ENCODE measurements at regions not wholly inside any gene's neighbourhood (a gene's known extent, or its start where the extent isn't known, plus 50 kb on each side); places are given as distances from the start of the nearest gene placed in this dataset.

DNA sequence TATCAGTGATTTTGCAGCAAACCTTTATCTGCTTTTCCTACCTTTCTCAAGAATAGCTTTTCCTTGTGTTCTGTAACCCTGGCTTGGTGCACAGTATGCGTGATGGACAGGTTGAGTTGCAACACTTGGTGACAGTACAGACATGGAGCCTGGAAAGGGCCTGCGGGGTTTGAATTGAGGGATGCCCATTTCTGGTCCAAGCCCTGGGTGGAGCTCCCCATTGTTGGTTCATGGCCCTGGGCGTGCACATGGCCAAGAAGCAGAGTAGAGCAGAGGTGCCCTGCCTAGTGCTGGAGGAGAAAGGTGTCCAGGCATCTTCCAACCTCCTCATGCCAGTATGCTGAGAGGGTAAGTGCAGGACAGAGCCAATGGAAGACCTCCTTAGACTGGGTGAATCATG, 106.6 kb upstream of the MKLN1 start:
- H3K4me2 ChIP-seq (ENCODE audit: extremely low read depth, insufficient read depth, low read length), result no peak overlapping the region
- no peaks in the 10 kb centered on the region for H3K36me3 ChIP-seq (ENCODE audit: control insufficient read depth, insufficient read depth, low read length)
- no peaks in the 10 kb centered on the region for H3K4me1 ChIP-seq (ENCODE audit: control insufficient read depth, extremely low read depth, insufficient read depth, low read length)
- no peak for DNase-seq (ENCODE audit: low read depth in 2 of 2)
- TF ChIP-seq, protein P1, sequence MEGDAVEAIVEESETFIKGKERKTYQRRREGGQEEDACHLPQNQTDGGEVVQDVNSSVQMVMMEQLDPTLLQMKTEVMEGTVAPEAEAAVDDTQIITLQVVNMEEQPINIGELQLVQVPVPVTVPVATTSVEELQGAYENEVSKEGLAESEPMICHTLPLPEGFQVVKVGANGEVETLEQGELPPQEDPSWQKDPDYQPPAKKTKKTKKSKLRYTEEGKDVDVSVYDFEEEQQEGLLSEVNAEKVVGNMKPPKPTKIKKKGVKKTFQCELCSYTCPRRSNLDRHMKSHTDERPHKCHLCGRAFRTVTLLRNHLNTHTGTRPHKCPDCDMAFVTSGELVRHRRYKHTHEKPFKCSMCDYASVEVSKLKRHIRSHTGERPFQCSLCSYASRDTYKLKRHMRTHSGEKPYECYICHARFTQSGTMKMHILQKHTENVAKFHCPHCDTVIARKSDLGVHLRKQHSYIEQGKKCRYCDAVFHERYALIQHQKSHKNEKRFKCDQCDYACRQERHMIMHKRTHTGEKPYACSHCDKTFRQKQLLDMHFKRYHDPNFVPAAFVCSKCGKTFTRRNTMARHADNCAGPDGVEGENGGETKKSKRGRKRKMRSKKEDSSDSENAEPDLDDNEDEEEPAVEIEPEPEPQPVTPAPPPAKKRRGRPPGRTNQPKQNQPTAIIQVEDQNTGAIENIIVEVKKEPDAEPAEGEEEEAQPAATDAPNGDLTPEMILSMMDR (conservative IDR thresholded peaks at IDR 0.05 in 1 of 2, IDR thresholded peaks at IDR 0.05 in 1 of 2; ENCODE audit: low read depth in 1 of 2, low read length in 2 of 2), result no peak
- no peak for TF ChIP-seq EZH2 (IDR thresholded peaks at IDR 0.05; ENCODE audit: low read length, missing control alignments)
- H2AFZ ChIP-seq (ENCODE audit: low read length), result no peak overlapping the region
- no peaks in the 10 kb centered on the region for H3K79me2 ChIP-seq (ENCODE audit: control insufficient read depth, insufficient read depth, low read length)
- H3K27ac ChIP-seq (ENCODE audit: insufficient read depth, low read length), result no peak overlapping the region
- H3K27me3 ChIP-seq (ENCODE audit: control insufficient read depth, insufficient read depth, low read length), result no peaks in the 10 kb centered on the region
- no peaks in the 10 kb centered on the region for H3K9me3 ChIP-seq (ENCODE audit: control insufficient read depth, insufficient read depth, low read depth, low read length)
- H3K4me3 ChIP-seq (replicated peaks in 1 of 4; ENCODE audit: control extremely low read depth in 1 of 4, insufficient read depth in 1 of 4, low read depth in 3 of 4, low read length in 4 of 4), result no peak overlapping the region
- H3K9ac ChIP-seq (ENCODE audit: insufficient read depth, low read length), result no peak overlapping the region
- H4K20me1 ChIP-seq (ENCODE audit: control insufficient read depth, extremely low read depth, insufficient read depth, low read length), result no peaks in the 10 kb centered on the region

DNA sequence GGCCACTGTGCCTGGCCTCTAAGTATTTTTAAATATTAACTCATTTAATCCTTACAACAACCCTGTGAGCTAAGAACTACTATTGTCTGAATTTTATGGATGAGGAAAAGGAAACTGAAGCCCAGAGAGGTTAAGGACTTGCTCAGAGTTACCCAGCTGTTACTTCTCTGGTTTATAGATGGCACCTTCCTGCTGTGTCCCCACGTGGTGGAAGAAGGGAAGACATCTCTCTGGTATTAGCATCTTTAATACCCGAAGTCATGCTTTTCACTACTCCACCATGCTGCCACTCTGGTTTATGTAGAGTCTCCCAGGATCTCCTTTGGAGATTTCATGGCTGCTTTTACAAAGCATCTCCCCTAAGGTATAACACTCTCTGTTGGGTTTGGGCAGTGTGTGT, 105.5 kb upstream of the MKLN1 start:
- Histone ChIP-seq H3K27me3 (ENCODE audit: control insufficient read depth, insufficient read depth, low read length) (no peaks in the 10 kb centered on the region), H3K79me2 (ENCODE audit: control insufficient read depth, insufficient read depth, low read length) (no peaks in the 10 kb centered on the region), H3K36me3 (ENCODE audit: control insufficient read depth, insufficient read depth, low read length) (no peaks in the 10 kb centered on the region), H3K9ac (ENCODE audit: insufficient read depth, low read length) (no peak overlapping the region), H3K9me3 (ENCODE audit: control insufficient read depth, insufficient read depth, low read depth, low read length) (no peaks in the 10 kb centered on the region), H3K27ac (ENCODE audit: insufficient read depth, low read length) (no peak overlapping the region), H2AFZ (ENCODE audit: low read length) (no peak overlapping the region), H3K4me1 (ENCODE audit: control insufficient read depth, extremely low read depth, insufficient read depth, low read length) (no peaks in the 10 kb centered on the region), H4K20me1 (ENCODE audit: control insufficient read depth, extremely low read depth, insufficient read depth, low read length) (no peaks in the 10 kb centered on the region), H3K4me3 (replicated peaks in 1 of 4; ENCODE audit: control extremely low read depth in 1 of 4, insufficient read depth in 1 of 4, low read depth in 3 of 4, low read length in 4 of 4) (no peak overlapping the region), H3K4me2 (ENCODE audit: extremely low read depth, insufficient read depth, low read length) (no peak overlapping the region)
- TF ChIP-seq EZH2 (IDR thresholded peaks at IDR 0.05; ENCODE audit: low read length, missing control alignments), result no peak
- TF ChIP-seq, protein P1 (conservative IDR thresholded peaks at IDR 0.05 in 1 of 2, IDR thresholded peaks at IDR 0.05 in 1 of 2; ENCODE audit: low read depth in 1 of 2, low read length in 2 of 2), result no peak
- DNase-seq (ENCODE audit: low read depth in 2 of 2), result no peak

DNA sequence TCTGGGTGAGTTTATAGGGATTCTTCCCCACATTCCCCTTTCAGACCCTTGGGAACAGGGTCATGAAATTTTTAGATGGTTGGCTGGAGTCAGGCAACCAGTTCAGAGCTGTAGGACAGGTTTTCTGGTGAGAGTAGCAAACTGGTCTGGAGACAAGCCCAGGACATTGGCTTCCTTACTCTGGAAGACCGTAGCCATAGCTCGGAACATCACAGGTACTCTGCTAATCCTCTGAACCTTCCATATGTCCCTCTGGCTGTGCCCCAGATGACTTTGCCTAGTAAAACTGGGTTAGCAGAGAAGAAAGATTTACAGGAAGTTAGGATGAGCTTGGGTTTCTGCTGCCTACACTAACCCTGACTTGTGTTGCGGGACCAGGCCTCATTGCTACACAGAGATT, 104.5 kb upstream of the MKLN1 start:
- no peak overlapping the region for H3K4me3 ChIP-seq (replicated peaks in 1 of 4; ENCODE audit: control extremely low read depth in 1 of 4, insufficient read depth in 1 of 4, low read depth in 3 of 4, low read length in 4 of 4)
- no peak overlapping the region for H3K27ac ChIP-seq (ENCODE audit: insufficient read depth, low read length)
- DNase-seq (ENCODE audit: low read depth in 2 of 2), result no peak
- no peak overlapping the region for H3K4me2 ChIP-seq (ENCODE audit: extremely low read depth, insufficient read depth, low read length)
- no peaks in the 10 kb centered on the region for H3K9me3 ChIP-seq (ENCODE audit: control insufficient read depth, insufficient read depth, low read depth, low read length)
- H3K79me2 ChIP-seq (ENCODE audit: control insufficient read depth, insufficient read depth, low read length), result no peaks in the 10 kb centered on the region
- no peaks in the 10 kb centered on the region for H3K4me1 ChIP-seq (ENCODE audit: control insufficient read depth, extremely low read depth, insufficient read depth, low read length)
- H3K36me3 ChIP-seq (ENCODE audit: control insufficient read depth, insufficient read depth, low read length), result no peaks in the 10 kb centered on the region
- H3K27me3 ChIP-seq (ENCODE audit: control insufficient read depth, insufficient read depth, low read length), result no peaks in the 10 kb centered on the region
- no peak overlapping the region for H3K9ac ChIP-seq (ENCODE audit: insufficient read depth, low read length)
- H2AFZ ChIP-seq (ENCODE audit: low read length), result no peak overlapping the region
- no peaks in the 10 kb centered on the region for H4K20me1 ChIP-seq (ENCODE audit: control insufficient read depth, extremely low read depth, insufficient read depth, low read length)
- TF ChIP-seq, protein P1 (conservative IDR thresholded peaks at IDR 0.05 in 1 of 2, IDR thresholded peaks at IDR 0.05 in 1 of 2; ENCODE audit: low read depth in 1 of 2, low read length in 2 of 2), result no peak
- no peak for TF ChIP-seq EZH2 (IDR thresholded peaks at IDR 0.05; ENCODE audit: low read length, missing control alignments)
